WTC11 (cell line): ENCODE measurements at regions not wholly inside any gene's neighbourhood (a gene's known extent, or its start where the extent isn't known, plus 50 kb on each side); places are given as distances from the start of the nearest gene placed in this dataset.

Experiments
- ATAC-seq: fragments of 200-7000 bp; cut with Tn5 transposase; 2 replicates; pipeline ENCODE4 v1.10.0; 2021; ENCODE audit warnings: mild to moderate bottlenecking, moderate library complexity
- CTCF ChIA-PET: fragments of 300-600 bp; sonication (Branson Sonifier 250); formaldehyde crosslinking; loops from one replicate; lab custom pipeline; 2021; ENCODE audit warnings: antibody characterized with exemption; lab: Charles Lee
- POLR2A ChIA-PET: fragments of 350-600 bp; sonication (Branson Sonifier 250); formaldehyde crosslinking; loops from one replicate; lab custom pipeline; 2021; ENCODE audit warnings: antibody characterized with exemption; lab: Charles Lee
- DNase-seq: peaks from one replicate; pipeline ENCODE4 v3.0.0; 2021; ENCODE audit warnings: low spot score
- H3K27ac Mint-ChIP-seq: 2 replicates; pipeline ENCODE4 v1.8.0; 2021; ENCODE audit warnings: mixed read lengths
- H3K27me3 Mint-ChIP-seq: 2 replicates; pipeline ENCODE4 v1.8.0; 2021; ENCODE audit warnings: low read depth, mild to moderate bottlenecking, moderate library complexity, mixed read lengths
- H3K36me3 Mint-ChIP-seq: 2 replicates; pipeline ENCODE4 v1.8.0; 2021; ENCODE audit warnings: mixed read lengths
- H3K4me1 Mint-ChIP-seq: 2 replicates; pipeline ENCODE4 v1.8.0; 2022; ENCODE audit warnings: mixed read lengths
- H3K4me3 Mint-ChIP-seq: 2 replicates; pipeline ENCODE4 v1.8.0; 2021; ENCODE audit warnings: mild to moderate bottlenecking, moderate library complexity, mixed read lengths
- H3K9me3 Mint-ChIP-seq: 2 replicates; pipeline ENCODE4 v1.8.0; 2021; ENCODE audit warnings: mixed read lengths
- CBFB ChIP-seq: sonication (generic); formaldehyde crosslinking; IDR thresholded peaks from 2 replicates; pipeline ENCODE4 v1.8.1; 2022; ENCODE audit warnings: mild to moderate bottlenecking, low read depth, missing genetic modification reagents
- ESRRA ChIP-seq: sonication (generic); formaldehyde crosslinking; IDR thresholded peaks from 2 replicates; pipeline ENCODE4 v1.8.1; 2022; ENCODE audit warnings: mild to moderate bottlenecking, missing genetic modification reagents, borderline replicate concordance
- ETV6 ChIP-seq: sonication (generic); formaldehyde crosslinking; IDR thresholded peaks from 2 replicates; pipeline ENCODE4 v1.8.1; 2022; ENCODE audit warnings: mild to moderate bottlenecking, missing genetic modification reagents
- GABPB1 ChIP-seq: sonication (generic); formaldehyde crosslinking; IDR thresholded peaks from 2 replicates; pipeline ENCODE4 v1.8.1; 2023; ENCODE audit warnings: mild to moderate bottlenecking, missing genetic modification reagents
- NR1H2 ChIP-seq: sonication (generic); formaldehyde crosslinking; IDR thresholded peaks from 2 replicates; pipeline ENCODE4 v1.9.0; 2021; ENCODE audit warnings: mild to moderate bottlenecking, moderate library complexity, missing genetic modification reagents
- NR2C2 ChIP-seq: sonication (generic); formaldehyde crosslinking; IDR thresholded peaks from 2 replicates; pipeline ENCODE4 v1.8.0; 2022; ENCODE audit warnings: mild to moderate bottlenecking, missing genetic modification reagents
- OVOL2 ChIP-seq: fragments of 250-450 bp; sonication (Bioruptor Pico); IDR thresholded peaks from 2 replicates; pipeline ENCODE4 v1.9.0; 2021; ENCODE audit warnings: mild to moderate bottlenecking, borderline replicate concordance
- PRRX2 ChIP-seq: fragments of 250-450 bp; sonication (Bioruptor Pico); IDR thresholded peaks from 2 replicates; pipeline ENCODE4 v1.8.0; 2021; ENCODE audit warnings: mild to moderate bottlenecking
- SMAD4 ChIP-seq: sonication (generic); formaldehyde crosslinking; IDR thresholded peaks from 2 replicates; pipeline ENCODE4 v1.8.0; 2022; ENCODE audit warnings: mild to moderate bottlenecking, missing genetic modification reagents
- SOX15 ChIP-seq: fragments of 250-450 bp; sonication (Bioruptor Pico); IDR thresholded peaks from 2 replicates; pipeline ENCODE4 v1.9.0; 2021; ENCODE audit warnings: mild to moderate bottlenecking
- TF ChIP-seq, protein P1 (sequence below): fragments of 250-450 bp; sonication (Bioruptor Pico); IDR thresholded peaks from 2 replicates; pipeline ENCODE4 v1.9.0; 2021; ENCODE audit warnings: moderate library complexity, mild to moderate bottlenecking, inconsistent platforms, borderline replicate concordance
- TF ChIP-seq, protein P2 (sequence below): sonication (generic); formaldehyde crosslinking; IDR thresholded peaks from 2 replicates; pipeline ENCODE4 v1.8.1; 2022; ENCODE audit warnings: low read depth, missing genetic modification reagents, borderline replicate concordance
- TF ChIP-seq, protein P3 (sequence below): sonication (generic); formaldehyde crosslinking; conservative IDR thresholded peaks from 2 replicates; pipeline ENCODE4 v1.8.1; 2023; ENCODE audit warnings: mild to moderate bottlenecking, low read depth, missing genetic modification reagents, moderate library complexity

DNA sequence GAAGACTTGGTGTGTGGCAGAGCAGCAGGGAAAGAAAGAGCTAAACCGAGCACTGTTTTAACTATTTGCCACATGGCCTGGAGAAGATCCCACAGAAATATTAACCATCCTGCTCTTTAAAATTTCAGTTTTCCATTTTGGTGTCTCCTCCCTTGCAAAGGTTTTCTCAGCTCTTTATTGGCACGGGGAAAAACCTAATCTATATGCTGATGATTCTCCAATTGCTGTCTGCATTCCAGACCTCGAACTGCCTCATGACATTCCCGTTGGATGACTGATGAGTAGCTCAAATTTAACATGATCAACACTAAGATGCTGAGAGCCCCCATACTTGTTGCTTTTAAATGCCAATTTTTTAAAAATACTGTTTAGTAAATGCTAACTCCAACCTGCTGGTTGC lies 115.0 kb downstream of the EMP1 start (continued):
- TF ChIP-seq, protein P1, sequence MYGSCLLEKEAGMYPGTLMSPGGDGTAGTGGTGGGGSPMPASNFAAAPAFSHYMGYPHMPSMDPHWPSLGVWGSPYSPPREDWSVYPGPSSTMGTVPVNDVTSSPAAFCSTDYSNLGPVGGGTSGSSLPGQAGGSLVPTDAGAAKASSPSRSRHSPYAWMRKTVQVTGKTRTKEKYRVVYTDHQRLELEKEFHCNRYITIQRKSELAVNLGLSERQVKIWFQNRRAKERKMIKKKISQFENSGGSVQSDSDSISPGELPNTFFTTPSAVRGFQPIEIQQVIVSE (CRISPR knock-in tag) = no peak
- TF ChIP-seq NR1H2 (CRISPR knock-in tag) (no peak), NR2C2 (CRISPR knock-in tag) (no peak), CBFB (no peak), OVOL2 (CRISPR knock-in tag) (no peak), GABPB1 (no peak), PRRX2 (CRISPR knock-in tag) (no peak)
- TF ChIP-seq, protein P2, sequence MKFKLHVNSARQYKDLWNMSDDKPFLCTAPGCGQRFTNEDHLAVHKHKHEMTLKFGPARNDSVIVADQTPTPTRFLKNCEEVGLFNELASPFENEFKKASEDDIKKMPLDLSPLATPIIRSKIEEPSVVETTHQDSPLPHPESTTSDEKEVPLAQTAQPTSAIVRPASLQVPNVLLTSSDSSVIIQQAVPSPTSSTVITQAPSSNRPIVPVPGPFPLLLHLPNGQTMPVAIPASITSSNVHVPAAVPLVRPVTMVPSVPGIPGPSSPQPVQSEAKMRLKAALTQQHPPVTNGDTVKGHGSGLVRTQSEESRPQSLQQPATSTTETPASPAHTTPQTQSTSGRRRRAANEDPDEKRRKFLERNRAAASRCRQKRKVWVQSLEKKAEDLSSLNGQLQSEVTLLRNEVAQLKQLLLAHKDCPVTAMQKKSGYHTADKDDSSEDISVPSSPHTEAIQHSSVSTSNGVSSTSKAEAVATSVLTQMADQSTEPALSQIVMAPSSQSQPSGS (CRISPR knock-in tag) = no peak
- TF ChIP-seq, protein P3, sequence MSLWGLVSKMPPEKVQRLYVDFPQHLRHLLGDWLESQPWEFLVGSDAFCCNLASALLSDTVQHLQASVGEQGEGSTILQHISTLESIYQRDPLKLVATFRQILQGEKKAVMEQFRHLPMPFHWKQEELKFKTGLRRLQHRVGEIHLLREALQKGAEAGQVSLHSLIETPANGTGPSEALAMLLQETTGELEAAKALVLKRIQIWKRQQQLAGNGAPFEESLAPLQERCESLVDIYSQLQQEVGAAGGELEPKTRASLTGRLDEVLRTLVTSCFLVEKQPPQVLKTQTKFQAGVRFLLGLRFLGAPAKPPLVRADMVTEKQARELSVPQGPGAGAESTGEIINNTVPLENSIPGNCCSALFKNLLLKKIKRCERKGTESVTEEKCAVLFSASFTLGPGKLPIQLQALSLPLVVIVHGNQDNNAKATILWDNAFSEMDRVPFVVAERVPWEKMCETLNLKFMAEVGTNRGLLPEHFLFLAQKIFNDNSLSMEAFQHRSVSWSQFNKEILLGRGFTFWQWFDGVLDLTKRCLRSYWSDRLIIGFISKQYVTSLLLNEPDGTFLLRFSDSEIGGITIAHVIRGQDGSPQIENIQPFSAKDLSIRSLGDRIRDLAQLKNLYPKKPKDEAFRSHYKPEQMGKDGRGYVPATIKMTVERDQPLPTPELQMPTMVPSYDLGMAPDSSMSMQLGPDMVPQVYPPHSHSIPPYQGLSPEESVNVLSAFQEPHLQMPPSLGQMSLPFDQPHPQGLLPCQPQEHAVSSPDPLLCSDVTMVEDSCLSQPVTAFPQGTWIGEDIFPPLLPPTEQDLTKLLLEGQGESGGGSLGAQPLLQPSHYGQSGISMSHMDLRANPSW (CRISPR knock-in tag) = no peak

DNA sequence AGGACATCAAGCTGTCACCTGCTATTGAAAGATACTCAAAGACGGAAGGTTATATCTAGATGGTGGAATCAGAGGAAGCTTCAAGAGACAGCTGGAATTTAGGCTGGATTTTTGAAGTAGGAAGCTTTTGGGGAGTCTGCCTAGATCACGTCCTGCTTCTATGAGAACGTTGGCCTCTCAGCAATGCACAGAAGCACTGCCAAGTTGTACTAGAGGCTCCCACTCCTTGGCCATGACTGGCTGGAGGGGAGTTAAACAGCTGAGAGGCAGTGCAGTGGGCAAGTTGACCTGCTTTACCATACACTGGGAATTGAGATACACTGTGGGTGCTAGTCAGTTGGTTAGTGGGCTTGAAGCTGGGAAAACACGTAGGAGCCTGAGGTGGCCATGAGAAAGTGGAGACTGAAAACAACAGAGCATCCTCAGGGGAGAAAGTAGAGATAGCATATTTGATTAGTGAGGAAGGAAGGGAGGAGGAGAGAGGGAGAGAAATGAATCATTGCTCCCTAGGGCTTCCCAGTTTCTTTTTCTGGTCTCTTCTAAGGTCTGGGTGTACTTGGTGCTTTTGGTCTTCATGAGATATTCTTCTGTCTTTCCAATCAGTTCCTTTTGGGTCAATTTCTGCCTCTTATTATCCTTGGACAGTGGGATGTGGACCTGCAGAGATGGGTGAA lies 110.8 kb downstream of the EMP1 start:
- TF ChIP-seq ETV6 (CRISPR knock-in tag) (no peak), ESRRA (CRISPR knock-in tag) (no peak)
- Mint-ChIP-seq H3K4me3 (no peak overlapping the region), H3K27me3 (no peaks in the 10 kb centered on the region; the same call in 1 of the 2 replicates), H3K27ac (no peak overlapping the region), H3K9me3 (no peaks in the 10 kb centered on the region; the same call in 1 of the 2 replicates), H3K36me3 (no peaks in the 10 kb centered on the region), H3K4me1 (peaks cover 11% of the 10 kb centered on the region)
- ATAC-seq (no peak), DNase-seq (no peak)
- CTCF ChIA-PET = interaction anchor here (0.7 to 1.4 kb wide), 4 partner anchors 29 to 354 kb away, joined by 3 to 6 read pairs (median 4); no protein-coding TSS in a partner anchor
- POLR2A ChIA-PET = no interaction called here

DNA sequence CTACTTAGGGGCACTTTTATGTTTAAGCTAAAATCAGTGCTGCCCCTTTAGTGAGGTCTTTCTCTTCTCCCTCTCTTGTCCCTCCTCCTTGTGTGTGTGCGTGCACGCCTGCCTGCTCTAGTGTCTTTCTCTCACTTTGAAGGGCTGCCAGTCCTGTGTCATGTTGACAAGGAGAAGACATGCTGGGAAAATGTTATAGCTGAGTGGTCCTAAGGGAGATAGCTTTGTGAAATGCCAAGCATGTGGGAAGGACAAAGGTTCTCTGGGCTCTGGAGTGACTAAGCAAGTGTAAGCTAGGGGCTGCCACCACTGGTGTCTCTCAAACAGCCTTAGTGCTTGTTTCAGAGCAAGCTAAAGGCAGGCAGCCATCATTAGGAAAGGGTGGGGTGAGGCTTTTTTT lies 108.4 kb downstream of the EMP1 start:
- TF ChIP-seq SMAD4 (CRISPR knock-in tag) = no peak
- peaks cover 7% of the 10 kb centered on the region for H3K4me1 Mint-ChIP-seq
- H3K9me3 Mint-ChIP-seq = peaks cover 12% of the 10 kb centered on the region
- peaks cover 8% of the 10 kb centered on the region; the same call in 1 of the 2 replicates for H3K36me3 Mint-ChIP-seq
- no peak overlapping the region for H3K27ac Mint-ChIP-seq
- ChIA-PET POLR2A (no interaction called here), CTCF (interaction anchor here (0.9 to 1.6 kb wide), 5 partner anchors 27 to 677 kb away, joined by 3 to 7 read pairs (median 5); no protein-coding TSS in a partner anchor)
- no peak for DNase-seq
- ATAC-seq = no peak
- peaks cover 8% of the 10 kb centered on the region for H3K27me3 Mint-ChIP-seq
- no peak overlapping the region for H3K4me3 Mint-ChIP-seq

DNA sequence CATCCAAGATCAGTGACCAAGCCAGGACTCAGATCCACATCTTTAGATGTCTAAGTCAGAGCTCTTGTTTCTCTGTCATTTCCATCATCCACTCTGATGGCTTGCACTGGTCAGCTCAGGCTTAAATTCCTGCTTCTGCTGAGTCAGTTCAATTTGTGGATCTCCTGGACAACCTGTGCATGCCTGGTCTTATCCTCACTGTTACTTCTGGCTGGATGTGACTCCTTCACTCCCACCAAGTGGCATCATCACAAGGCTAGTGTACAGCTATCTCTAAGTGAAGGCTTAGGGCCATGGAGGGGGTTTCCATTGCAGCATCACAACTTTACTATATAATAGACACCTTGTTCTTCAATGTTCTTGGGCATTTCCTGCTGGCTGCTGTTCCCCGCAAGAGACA lies 102.9 kb downstream of the EMP1 start:
- no peak overlapping the region for H3K27ac Mint-ChIP-seq
- no peak for TF ChIP-seq SOX15 (CRISPR knock-in tag)
- peaks cover 7% of the 10 kb centered on the region for H3K4me1 Mint-ChIP-seq
- H3K9me3 Mint-ChIP-seq = peaks cover 12% of the 10 kb centered on the region
- DNase-seq (no peak), ATAC-seq (no peak)
- peaks cover 20% of the 10 kb centered on the region for H3K27me3 Mint-ChIP-seq
- POLR2A ChIA-PET = no interaction called here
- CTCF ChIA-PET = interaction anchor here (0.6 to 1.4 kb wide), 3 partner anchors 21 to 63 kb away, joined by 3 to 6 read pairs (median 3); no protein-coding TSS in a partner anchor
- no peak overlapping the region for H3K4me3 Mint-ChIP-seq
- H3K36me3 Mint-ChIP-seq = peaks cover 8% of the 10 kb centered on the region; the same call in 1 of the 2 replicates
